ENCODE measurements at regions not wholly inside any gene's neighbourhood (a gene's known extent, or its start where the extent isn't known, plus 50 kb on each side); places are given as distances from the start of the nearest gene placed in this dataset.
"Not testable (repeated sequence)": the region's sequence is repeated elsewhere in the genome, so short reads cannot be mapped to it uniquely, and the experiment has no call there.

- H2BK12ac ChIP-seq (ENCODE audit: low read length), result no peak overlapping the region
- H3K27me3 ChIP-seq (ENCODE audit: control insufficient read depth in 3 of 3, insufficient read depth in 3 of 3, low read depth in 1 of 3, low read length in 3 of 3), result no peaks in the 10 kb centered on the region
- no peak overlapping the region for H2BK15ac ChIP-seq (ENCODE audit: low read length)
- no CpG with 5 or more reads among the region's 4 CpGs for WGBS, 2 donors (ENCODE audit: extremely low coverage in 2 of 2, insufficient read length in 2 of 2, insufficient replicate concordance in 1 of 2)
- H3K4me1 ChIP-seq (ENCODE audit: control insufficient read depth in 2 of 2, insufficient read depth in 1 of 2, low read depth in 1 of 2, low read length in 2 of 2), result peaks cover 2 to 7% of the 10 kb centered on the region in 2 donors
- H3K18ac ChIP-seq (ENCODE audit: low read length), result no peak overlapping the region
- no peak overlapping the region for H3K9ac ChIP-seq (ENCODE audit: low read depth, low read length, poor library complexity)
- no peak overlapping the region for H4K91ac ChIP-seq (ENCODE audit: low read depth, low read length, poor library complexity)
- H4K8ac ChIP-seq (ENCODE audit: low read depth, low read length), result no peak overlapping the region
- H3K27ac ChIP-seq (replicated peaks; ENCODE audit: low read length), result no peak overlapping the region
- H3K9me3 ChIP-seq (replicated peaks in 1 of 2; ENCODE audit: control insufficient read depth in 2 of 2, insufficient read depth in 1 of 2, low read depth in 1 of 2, low read length in 2 of 2), result peaks cover 2 to 4% of the 10 kb centered on the region in 2 donors
- H3K4me3 ChIP-seq (ENCODE audit: low read length in 2 of 2), result no peak overlapping the region
- no peak overlapping the region for H3K23ac ChIP-seq (ENCODE audit: low read depth, low read length, poor library complexity)
- H2BK120ac ChIP-seq (ENCODE audit: low read depth, low read length), result no peak overlapping the region
- no peak overlapping the region for H2BK5ac ChIP-seq (ENCODE audit: low read length)
- H3K4ac ChIP-seq (ENCODE audit: low read length), result no peak overlapping the region
- H3K4me2 ChIP-seq (ENCODE audit: insufficient read depth, low read length, poor library complexity, severe bottlenecking), result no peak overlapping the region
- H2AK5ac ChIP-seq (ENCODE audit: low read depth, low read length), result no peak overlapping the region
- no peak for DNase-seq (ENCODE audit: low spot score)
- H3K14ac ChIP-seq (ENCODE audit: low read length), result no peak overlapping the region
- no peaks in the 10 kb centered on the region for H3K79me1 ChIP-seq (ENCODE audit: low read depth, low read length)
- no peaks in the 10 kb centered on the region for H3K36me3 ChIP-seq (replicated peaks in 1 of 2; ENCODE audit: control insufficient read depth in 2 of 2, insufficient read depth in 2 of 2, low read length in 2 of 2)
- no peak overlapping the region for H2AFZ ChIP-seq (ENCODE audit: low read length)
These were observed 432.6 kb downstream of the TOX3 start for GRCh38 chr16:52114379-52114778.

GRCh38 chr16:52113533-52114183, 433.3 kb downstream of the TOX3 start:
- no peak overlapping the region for H3K9ac ChIP-seq (ENCODE audit: low read depth, low read length, poor library complexity)
- no peak overlapping the region for H4K91ac ChIP-seq (ENCODE audit: low read depth, low read length, poor library complexity)
- H2BK12ac ChIP-seq (ENCODE audit: low read length), result no peak overlapping the region
- H2AFZ ChIP-seq (ENCODE audit: low read length), result no peak overlapping the region
- H3K27me3 ChIP-seq (ENCODE audit: control insufficient read depth in 3 of 3, insufficient read depth in 3 of 3, low read depth in 1 of 3, low read length in 3 of 3), result no peaks in the 10 kb centered on the region
- no peak overlapping the region for H2AK5ac ChIP-seq (ENCODE audit: low read depth, low read length)
- H4K8ac ChIP-seq (ENCODE audit: low read depth, low read length), result no peak overlapping the region
- H3K79me1 ChIP-seq (ENCODE audit: low read depth, low read length), result no peaks in the 10 kb centered on the region
- no peak overlapping the region for H3K23ac ChIP-seq (ENCODE audit: low read depth, low read length, poor library complexity)
- no peak overlapping the region for H2BK120ac ChIP-seq (ENCODE audit: low read depth, low read length)
- no peak overlapping the region for H3K27ac ChIP-seq (replicated peaks; ENCODE audit: low read length)
- H3K9me3 ChIP-seq (replicated peaks in 1 of 2; ENCODE audit: control insufficient read depth in 2 of 2, insufficient read depth in 1 of 2, low read depth in 1 of 2, low read length in 2 of 2), result peaks cover 0 to 2% of the 10 kb centered on the region in 2 donors
- no peak overlapping the region for H2BK15ac ChIP-seq (ENCODE audit: low read length)
- no peak overlapping the region for H3K4me2 ChIP-seq (ENCODE audit: insufficient read depth, low read length, poor library complexity, severe bottlenecking)
- no peaks in the 10 kb centered on the region for H3K36me3 ChIP-seq (replicated peaks in 1 of 2; ENCODE audit: control insufficient read depth in 2 of 2, insufficient read depth in 2 of 2, low read length in 2 of 2)
- H3K18ac ChIP-seq (ENCODE audit: low read length), result no peak overlapping the region
- H3K14ac ChIP-seq (ENCODE audit: low read length), result no peak overlapping the region
- no peak for DNase-seq (ENCODE audit: low spot score)
- peaks cover 2 to 7% of the 10 kb centered on the region in 2 donors for H3K4me1 ChIP-seq (ENCODE audit: control insufficient read depth in 2 of 2, insufficient read depth in 1 of 2, low read depth in 1 of 2, low read length in 2 of 2)
- no peak overlapping the region for H2BK5ac ChIP-seq (ENCODE audit: low read length)
- no CpG with 5 or more reads among the region's 2 CpGs for WGBS, 2 donors (ENCODE audit: extremely low coverage in 2 of 2, insufficient read length in 2 of 2, insufficient replicate concordance in 1 of 2)
- H3K4ac ChIP-seq (ENCODE audit: low read length), result no peak overlapping the region
- H3K4me3 ChIP-seq (ENCODE audit: low read length in 2 of 2), result no peak overlapping the region

- H3K14ac ChIP-seq (ENCODE audit: low read length); H3K4ac ChIP-seq (ENCODE audit: low read length); H3K9ac ChIP-seq (ENCODE audit: low read depth, low read length, poor library complexity); H4K8ac ChIP-seq (ENCODE audit: low read depth, low read length); DNase-seq (ENCODE audit: low spot score); H4K91ac ChIP-seq (ENCODE audit: low read depth, low read length, poor library complexity); H3K79me1 ChIP-seq (ENCODE audit: low read depth, low read length); H2BK5ac ChIP-seq (ENCODE audit: low read length); H2BK120ac ChIP-seq (ENCODE audit: low read depth, low read length); H3K18ac ChIP-seq (ENCODE audit: low read length); H2AK5ac ChIP-seq (ENCODE audit: low read depth, low read length); H3K4me1 ChIP-seq (ENCODE audit: control insufficient read depth in 2 of 2, insufficient read depth in 1 of 2, low read depth in 1 of 2, low read length in 2 of 2); H3K36me3 ChIP-seq (replicated peaks in 1 of 2; ENCODE audit: control insufficient read depth in 2 of 2, insufficient read depth in 2 of 2, low read length in 2 of 2); H3K4me3 ChIP-seq (ENCODE audit: low read length in 2 of 2); H3K9me3 ChIP-seq (replicated peaks in 1 of 2; ENCODE audit: control insufficient read depth in 2 of 2, insufficient read depth in 1 of 2, low read depth in 1 of 2, low read length in 2 of 2); H3K27ac ChIP-seq (replicated peaks; ENCODE audit: low read length); H3K27me3 ChIP-seq (ENCODE audit: control insufficient read depth in 3 of 3, insufficient read depth in 3 of 3, low read depth in 1 of 3, low read length in 3 of 3); H3K4me2 ChIP-seq (ENCODE audit: insufficient read depth, low read length, poor library complexity, severe bottlenecking); H2BK12ac ChIP-seq (ENCODE audit: low read length); H2BK15ac ChIP-seq (ENCODE audit: low read length); H3K23ac ChIP-seq (ENCODE audit: low read depth, low read length, poor library complexity); H2AFZ ChIP-seq (ENCODE audit: low read length): not testable (repeated sequence)
- no CpG with 5 or more reads among the region's 4 CpGs for WGBS, 2 donors (ENCODE audit: extremely low coverage in 2 of 2, insufficient read length in 2 of 2, insufficient replicate concordance in 1 of 2)
These were observed 441.9 kb downstream of the TOX3 start for GRCh38 chr16:52104993-52105392.

DNA sequence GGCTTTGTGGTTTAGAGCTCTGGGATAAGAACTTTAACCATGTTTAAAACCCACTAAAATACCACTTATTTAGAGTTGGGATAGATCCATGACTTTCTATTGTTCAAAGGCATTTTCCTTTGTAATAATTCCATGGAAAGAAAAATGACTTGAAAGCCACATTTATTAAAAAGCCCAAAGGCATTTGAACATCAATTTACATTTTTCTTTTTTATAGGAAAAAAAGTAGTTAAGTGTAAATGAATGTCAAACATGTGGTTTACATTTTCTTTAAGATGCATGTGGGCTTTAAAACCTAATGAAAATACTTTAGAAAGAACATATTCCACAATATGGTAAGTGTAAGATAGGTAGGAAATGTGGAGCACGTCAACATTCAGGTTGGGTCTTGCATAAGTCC, 443.2 kb downstream of the TOX3 start:
- WGBS, 2 donors (ENCODE audit: extremely low coverage in 2 of 2, insufficient read length in 2 of 2, insufficient replicate concordance in 1 of 2), result no CpG with 5 or more reads among the region's 1 CpG
- H3K27me3 ChIP-seq (ENCODE audit: control insufficient read depth in 3 of 3, insufficient read depth in 3 of 3, low read depth in 1 of 3, low read length in 3 of 3), result no peaks in the 10 kb centered on the region

More for the DNA sequence above, 443.2 kb downstream of the TOX3 start:
- H2AK5ac ChIP-seq (ENCODE audit: low read depth, low read length), result no peak overlapping the region
- H2BK15ac ChIP-seq (ENCODE audit: low read length), result no peak overlapping the region
- no peak overlapping the region for H3K27ac ChIP-seq (replicated peaks; ENCODE audit: low read length)
- no peaks in the 10 kb centered on the region for H3K9me3 ChIP-seq (replicated peaks in 1 of 2; ENCODE audit: control insufficient read depth in 2 of 2, insufficient read depth in 1 of 2, low read depth in 1 of 2, low read length in 2 of 2)
- no peaks in the 10 kb centered on the region for H3K36me3 ChIP-seq (replicated peaks in 1 of 2; ENCODE audit: control insufficient read depth in 2 of 2, insufficient read depth in 2 of 2, low read length in 2 of 2)
- H2BK12ac ChIP-seq (ENCODE audit: low read length), result no peak overlapping the region
- H3K14ac ChIP-seq (ENCODE audit: low read length), result no peak overlapping the region
- H3K18ac ChIP-seq (ENCODE audit: low read length), result no peak overlapping the region
- H2AFZ ChIP-seq (ENCODE audit: low read length), result no peak overlapping the region
- no peak for DNase-seq (ENCODE audit: low spot score)
- H3K4ac ChIP-seq (ENCODE audit: low read length), result no peak overlapping the region
- H4K91ac ChIP-seq (ENCODE audit: low read depth, low read length, poor library complexity), result no peak overlapping the region
- H2BK5ac ChIP-seq (ENCODE audit: low read length), result no peak overlapping the region
- no peak overlapping the region for H3K23ac ChIP-seq (ENCODE audit: low read depth, low read length, poor library complexity)
- H3K9ac ChIP-seq (ENCODE audit: low read depth, low read length, poor library complexity), result no peak overlapping the region
- no peaks in the 10 kb centered on the region for H3K79me1 ChIP-seq (ENCODE audit: low read depth, low read length)
- H2BK120ac ChIP-seq (ENCODE audit: low read depth, low read length), result no peak overlapping the region
- no peak overlapping the region for H3K4me3 ChIP-seq (ENCODE audit: low read length in 2 of 2)
- H3K4me1 ChIP-seq (ENCODE audit: control insufficient read depth in 2 of 2, insufficient read depth in 1 of 2, low read depth in 1 of 2, low read length in 2 of 2), result peaks cover 0 to 1% of the 10 kb centered on the region in 2 donors
- H3K4me2 ChIP-seq (ENCODE audit: insufficient read depth, low read length, poor library complexity, severe bottlenecking), result no peak overlapping the region
- H4K8ac ChIP-seq (ENCODE audit: low read depth, low read length), result no peak overlapping the region

All from neuronal stem cell (in vitro differentiated cells).